LoVo (cell line): ENCODE measurements at regions not wholly inside any gene's neighbourhood (a gene's known extent, or its start where the extent isn't known, plus 50 kb on each side); places are given as distances from the start of the nearest gene placed in this dataset.
"Not testable (repeated sequence)": the region's sequence is repeated elsewhere in the genome, so short reads cannot be mapped to it uniquely, and the experiment has no call there.

ENCODE experiments used
- DNase-seq: peaks from one replicate; pipeline ENCODE4 v3.0.0-alpha.2; 2016; ENCODE audit warnings: low spot score

DNA sequence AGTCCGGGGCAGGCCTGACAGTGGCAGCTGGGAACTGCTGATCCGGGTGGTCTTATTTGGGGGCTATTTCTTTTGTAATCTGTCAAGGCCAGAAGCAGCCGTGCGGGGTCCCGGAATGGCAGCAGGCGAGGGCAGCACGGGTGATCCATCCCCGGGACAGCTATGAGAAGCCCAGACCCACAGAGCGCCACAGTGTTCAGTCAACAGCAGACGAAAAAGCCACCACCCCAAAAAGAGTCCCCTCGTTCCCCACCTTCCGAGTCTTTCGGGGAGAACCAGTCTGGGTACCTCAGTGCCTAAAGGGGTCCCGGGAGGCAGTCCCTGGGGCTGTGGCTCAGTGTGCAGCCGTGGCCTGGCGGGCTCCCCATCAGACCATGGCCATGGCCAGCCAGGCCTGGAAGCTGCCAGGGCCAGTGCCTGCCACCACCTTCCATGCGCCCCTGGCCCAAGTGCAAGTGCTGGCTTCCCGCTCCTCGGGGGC is 125.1 kb upstream of the KCTD7 start:
- no peak for DNase-seq

DNA sequence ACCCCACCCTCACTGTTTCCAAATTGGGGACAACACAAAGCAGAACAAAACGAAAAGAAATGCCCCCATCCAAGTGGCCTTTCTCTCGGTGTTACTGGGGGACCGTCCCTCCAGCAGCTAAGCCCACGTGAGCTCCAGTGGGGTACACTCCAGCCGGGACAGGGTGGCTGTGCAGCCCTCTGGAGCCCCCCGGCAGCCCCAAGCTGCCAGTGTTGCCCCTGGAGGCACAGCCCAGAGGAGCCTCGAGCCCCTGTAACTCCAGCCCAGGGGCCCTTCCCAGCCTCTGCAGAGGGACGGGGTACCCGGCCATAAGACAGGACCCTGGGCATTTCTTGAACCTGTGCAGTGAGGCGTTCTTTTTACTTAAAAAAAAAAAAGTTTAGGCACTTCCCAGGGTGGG is 124.5 kb upstream of the KCTD7 start:
- DNase-seq: no peak

DNA sequence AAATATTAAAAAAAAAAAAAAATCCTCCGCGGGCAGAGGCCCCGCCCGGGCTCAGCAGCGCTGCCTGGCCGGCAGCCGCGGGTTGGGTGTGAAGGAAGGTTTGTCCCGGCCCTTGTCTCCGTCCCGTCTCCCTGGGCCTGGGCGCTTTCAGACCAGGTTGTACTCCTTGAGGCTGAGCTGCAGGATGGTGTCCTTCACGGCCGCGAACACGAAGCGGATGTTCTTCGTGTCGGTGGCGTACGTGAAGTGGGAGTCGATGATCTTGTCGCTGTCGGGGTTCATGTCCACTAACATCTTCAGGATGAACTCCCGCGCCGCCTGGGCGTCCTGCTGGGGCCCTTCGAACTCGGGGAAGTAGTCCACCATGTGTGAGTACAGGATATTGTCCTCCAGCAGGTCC is 123.7 kb upstream of the KCTD7 start:
- no peak for DNase-seq

DNA sequence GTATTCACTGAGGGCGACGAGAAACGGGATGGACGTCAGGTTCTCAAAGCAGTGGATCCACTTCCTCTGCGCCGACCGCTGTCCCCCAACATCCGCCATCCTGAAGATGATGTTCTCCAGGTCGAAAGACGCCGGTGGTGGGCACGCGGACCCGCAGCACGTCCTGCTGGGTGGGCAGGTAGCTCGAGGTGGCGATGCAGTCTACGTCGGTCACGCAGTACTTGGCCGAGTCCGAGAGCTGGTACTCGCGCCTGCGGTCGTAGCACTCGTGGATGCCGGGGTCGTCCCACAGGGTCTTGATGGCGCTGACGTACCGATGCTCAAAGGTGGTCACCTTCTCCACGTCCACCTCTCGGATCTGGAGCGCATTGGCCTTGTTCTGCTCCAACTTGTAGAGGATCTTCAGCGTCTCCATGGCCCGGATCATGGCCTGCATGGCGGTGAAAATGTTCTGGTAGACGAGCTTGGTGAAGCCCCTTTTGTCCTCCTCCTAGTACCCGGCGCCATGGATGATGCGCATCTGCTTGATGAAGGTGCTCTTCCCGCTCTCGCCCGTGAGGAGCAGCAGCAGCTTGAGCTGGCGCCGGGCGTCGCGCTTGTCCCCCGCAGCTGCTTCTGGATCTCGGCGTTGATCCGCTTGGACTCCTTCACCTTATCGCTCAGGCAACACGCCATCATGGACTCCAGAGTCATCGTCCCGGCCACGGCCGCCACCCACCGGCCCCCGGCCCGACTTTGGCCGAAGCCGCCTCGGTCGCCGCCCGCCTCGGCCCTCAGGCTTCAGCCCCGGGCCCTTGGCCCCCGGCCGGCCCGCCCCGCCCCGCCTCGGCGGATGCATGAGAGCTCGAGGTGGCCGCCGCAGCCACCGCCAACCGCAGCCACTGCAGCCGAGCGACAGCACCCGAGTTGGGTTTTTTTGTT is 122.9 kb upstream of the KCTD7 start:
- DNase-seq: no peak

DNA sequence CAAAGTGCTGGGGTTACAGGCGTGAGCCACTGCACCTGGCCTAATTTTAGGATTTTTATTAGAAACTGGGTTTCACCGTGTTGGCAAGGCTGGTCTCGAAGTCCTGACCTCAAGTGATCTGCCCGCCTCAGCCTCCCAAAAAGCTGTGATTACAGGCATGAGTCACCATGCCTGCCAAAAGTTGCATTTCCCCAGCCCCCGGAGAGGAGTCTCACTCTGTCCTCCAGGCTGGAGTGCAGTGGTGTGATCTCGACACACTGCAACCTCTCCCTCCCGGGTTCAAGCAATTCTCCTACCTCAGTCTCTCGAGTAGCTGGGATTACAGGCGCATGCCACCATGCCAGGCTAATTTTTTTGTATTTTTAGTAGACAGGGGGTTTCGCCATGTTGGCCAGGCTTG is 122.0 kb upstream of the KCTD7 start:
- not testable (repeated sequence) for DNase-seq

DNA sequence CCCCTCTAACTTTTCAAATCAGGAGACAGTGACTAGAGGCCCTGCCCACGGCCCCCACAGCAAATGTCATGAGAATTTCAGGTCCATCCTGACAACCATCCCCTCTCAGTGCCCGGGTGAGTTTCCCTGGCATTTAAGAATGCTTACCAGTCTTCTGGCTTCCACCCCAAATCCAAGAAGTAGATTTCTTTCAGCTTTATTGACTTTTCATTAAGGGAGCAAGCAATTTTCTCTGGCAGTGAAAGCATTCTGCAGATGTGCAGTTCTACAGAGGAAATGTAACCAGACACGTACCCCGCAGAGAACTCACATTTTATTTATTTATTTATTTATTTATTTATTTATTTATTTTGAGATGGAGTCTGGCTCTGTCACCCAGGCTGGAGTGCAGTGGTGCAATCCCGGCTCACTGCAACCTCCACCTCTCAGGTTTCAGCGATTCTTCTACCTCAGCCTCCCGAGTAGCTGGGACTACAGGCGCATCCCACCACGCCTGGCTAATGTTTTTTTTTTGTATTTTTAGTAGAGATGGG is 120.9 kb upstream of the KCTD7 start:
- no peak for DNase-seq

DNA sequence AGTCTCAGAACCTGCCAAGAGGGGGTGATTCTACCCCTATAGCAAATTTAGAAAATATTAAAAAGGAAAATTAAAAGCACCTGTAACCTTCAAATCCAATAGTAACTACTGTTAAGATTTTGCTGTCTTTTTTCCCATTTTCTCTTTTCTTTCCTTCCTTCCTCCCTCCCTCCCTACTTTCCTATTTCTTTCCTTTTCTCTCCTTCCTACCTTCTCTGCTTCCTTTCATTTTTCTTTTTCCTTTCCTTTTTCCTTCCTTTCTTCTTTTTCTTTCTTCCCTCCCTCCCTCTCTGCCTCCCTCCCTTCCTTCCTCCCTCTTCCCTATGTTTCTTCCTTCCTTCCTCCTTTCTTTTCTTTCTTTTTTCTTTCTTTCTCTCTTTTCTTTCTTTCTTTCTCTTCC is 120.2 kb upstream of the KCTD7 start:
- DNase-seq: no peak

DNA sequence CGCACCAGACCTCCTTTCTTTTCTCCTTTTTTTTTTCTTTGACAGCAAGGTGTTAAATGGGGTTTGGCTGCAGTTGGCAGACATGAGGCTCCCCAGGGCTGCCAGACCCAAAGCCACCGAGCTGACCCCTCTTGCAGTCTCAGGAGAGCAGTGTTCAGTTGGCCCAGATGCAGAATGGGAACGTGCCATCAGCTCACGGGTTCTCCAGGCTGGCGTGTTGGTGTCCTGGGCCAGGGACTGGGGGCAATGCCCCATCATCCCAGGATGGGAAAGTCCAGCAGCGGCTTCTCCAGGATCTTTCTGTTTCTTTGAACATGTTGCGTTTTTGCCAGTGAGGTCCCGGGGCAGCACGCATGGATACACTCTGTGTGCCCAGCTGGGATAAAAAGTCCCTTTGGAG is 114.6 kb upstream of the KCTD7 start:
- DNase-seq: no peak

DNA sequence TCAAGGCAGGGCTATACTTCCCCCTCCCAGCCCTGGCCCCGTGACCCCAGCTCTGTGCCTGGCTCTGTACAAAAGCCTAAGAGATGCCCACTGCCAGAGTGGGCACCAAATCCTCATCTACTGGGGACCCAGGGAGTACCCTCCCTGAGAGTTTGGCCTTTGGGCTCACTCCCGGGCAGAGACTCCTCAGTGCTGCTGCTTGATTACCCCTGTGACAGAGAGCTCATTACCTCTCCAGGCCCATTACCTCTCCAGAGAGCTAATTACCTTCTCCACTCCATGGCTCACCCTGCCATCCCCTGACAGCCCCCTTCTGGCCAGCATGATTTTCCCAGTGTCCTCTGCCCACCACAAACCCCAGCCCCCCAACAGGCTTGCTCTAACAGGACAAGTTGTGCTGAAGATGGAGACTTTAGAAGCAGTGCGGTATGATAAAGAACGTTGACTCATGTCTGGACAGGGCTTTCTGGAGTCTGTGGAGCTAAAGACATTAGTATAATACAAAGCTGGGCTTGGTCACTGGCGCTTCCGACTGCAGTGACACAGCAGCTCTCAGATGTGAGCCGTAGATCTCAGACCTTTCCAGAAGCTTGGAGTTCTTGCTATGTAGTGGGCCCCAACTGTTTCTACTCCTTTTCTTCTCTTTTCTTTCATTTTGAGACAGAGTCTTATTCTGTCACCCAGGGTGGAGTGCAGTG is 111.3 kb upstream of the KCTD7 start:
- no peak for DNase-seq

DNA sequence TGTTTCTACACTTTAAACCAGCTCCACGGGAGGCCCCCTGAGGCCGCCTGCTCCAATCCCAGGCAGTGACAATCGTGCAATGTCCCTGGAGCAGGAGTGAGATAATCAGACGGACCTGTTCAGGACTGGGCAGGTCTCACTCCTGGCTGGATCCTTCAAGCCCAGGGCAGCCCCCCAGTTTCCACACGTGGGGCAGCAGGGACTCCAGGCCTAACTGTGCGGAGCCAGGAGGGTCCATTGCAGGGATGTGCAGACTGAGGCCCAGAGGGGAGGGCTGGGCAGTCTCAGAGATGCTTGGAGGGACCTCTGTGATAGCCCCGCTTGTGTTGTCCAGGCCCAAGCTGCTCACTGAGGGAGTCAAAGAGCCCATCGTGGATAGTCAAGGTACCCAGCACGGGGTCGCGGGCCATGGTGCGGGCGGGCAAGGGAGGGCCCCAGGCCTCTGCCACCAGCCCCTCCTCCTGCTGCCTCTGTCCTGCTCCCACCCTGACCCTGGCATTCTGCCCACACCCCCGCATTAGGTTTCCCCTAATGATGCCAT is 110.5 kb upstream of the KCTD7 start:
- no peak for DNase-seq

DNA sequence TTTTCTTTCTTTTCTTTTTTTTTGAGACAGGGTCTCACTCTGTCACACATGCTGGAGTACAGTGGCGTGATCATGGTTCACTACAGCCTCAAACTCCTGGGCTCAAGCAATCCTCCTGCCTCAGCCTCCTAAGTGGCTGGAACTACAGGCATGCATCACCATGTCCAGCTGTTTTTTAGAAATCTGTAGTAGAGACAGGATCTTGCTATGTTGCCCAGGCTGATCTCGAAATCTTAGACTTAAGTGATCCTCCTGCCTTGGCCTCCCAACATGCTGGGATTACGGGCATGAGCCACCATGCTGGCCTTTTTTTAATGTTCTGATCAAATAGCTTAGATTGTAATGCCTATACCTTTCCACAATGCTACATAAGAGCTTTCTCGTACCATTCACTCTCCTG is 107.0 kb upstream of the KCTD7 start:
- no peak for DNase-seq

DNA sequence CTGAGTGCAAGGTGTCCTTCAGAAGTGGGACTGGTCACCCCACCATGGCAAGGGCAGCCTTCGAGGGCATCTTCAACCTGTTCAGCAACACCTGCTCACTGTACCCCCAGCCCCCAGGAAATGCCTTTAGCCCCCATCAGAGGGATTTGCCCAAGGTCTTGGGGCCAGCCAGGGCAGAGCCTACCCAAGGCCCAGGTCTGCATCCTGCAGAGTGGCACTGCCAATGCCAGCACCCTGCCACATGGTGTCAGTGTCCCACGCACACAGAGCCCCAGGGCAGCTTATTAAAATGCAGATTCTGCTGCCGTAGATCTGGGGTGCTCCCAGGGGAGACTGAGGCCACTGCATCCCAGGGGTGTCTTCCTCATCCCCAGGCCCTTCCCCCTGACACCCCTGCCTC is 106.2 kb upstream of the KCTD7 start:
- peak; percentile 11 for DNase-seq

DNA sequence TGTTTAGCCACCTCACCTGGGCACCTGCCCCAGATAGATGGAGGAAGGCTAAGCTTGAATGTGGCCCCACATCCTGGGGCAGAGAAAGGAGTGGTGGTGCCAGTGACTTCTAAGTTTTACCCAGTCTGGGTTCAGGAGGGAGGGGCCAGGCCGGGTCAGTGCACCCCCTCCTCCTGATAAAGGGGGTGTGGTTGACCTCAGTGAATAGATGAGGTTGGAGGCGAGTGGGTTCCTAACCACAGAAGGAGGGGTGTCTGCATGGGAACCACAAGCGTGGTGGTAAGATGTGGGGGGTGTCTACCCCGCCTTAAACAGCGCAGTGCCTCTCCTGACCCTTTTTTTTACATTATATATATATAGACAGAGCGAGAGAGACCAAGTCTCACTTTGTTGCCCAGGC is 105.3 kb upstream of the KCTD7 start:
- DNase-seq: no peak

DNA sequence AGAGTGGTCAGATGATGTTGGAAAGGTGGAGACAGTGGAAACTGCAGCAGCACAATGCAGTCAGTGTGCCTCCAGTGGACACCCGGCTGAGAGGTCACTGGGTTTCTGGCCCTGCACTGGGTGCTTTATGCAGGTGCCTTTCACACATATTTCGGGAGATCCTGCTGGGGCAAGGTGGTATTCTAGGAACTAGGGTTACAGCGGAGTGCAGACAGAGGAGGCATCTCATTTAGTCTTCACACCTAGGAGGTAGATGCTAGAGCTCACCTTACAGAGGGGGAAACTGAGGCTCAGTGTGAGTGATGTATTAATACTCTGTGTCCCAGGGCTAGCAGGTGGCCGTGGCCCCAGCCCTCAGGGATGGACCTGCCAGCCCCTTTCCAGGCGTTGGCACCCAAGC is 103.9 kb upstream of the KCTD7 start:
- no peak for DNase-seq

DNA sequence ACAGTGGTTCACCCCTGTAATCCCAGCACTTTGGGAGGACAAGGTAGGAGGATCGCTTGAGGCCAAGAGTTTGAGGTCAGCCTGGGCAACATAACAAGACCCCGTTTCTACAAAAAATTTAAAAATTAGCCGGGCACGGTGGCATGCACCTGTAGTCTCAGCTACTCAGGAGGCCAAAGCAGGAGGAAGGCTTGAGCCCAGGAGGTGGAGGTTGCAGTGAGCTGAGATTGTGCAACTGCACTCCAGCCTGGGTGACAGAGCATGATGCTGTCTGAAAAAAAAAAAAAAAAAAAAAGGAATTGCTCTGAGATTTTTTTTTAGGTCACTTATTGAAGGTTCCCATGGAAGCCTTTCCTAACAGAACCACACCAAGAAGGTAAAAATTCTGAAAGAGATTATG is 101.9 kb upstream of the KCTD7 start:
- DNase-seq: not testable (repeated sequence)

DNA sequence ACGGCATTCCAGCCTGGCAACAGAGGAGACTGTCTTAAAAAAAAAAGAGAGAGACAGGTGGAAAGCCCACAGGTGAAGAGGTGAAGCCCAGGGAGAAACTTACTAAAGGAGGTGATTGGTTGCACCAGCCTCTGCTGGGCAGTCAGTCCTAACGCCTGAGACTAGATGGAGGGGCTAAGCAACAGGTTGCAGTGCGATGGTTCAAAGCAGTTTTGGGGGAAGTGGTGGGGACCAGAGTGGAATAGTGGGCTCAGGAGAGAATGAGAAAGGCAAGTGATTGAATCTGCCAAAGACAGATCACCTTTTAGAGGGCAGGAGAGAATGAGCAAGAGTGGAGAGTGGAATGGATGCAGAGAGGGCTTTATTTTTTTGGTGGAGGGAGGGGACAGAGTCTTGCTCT is 100.0 kb upstream of the KCTD7 start:
- no peak for DNase-seq

DNA sequence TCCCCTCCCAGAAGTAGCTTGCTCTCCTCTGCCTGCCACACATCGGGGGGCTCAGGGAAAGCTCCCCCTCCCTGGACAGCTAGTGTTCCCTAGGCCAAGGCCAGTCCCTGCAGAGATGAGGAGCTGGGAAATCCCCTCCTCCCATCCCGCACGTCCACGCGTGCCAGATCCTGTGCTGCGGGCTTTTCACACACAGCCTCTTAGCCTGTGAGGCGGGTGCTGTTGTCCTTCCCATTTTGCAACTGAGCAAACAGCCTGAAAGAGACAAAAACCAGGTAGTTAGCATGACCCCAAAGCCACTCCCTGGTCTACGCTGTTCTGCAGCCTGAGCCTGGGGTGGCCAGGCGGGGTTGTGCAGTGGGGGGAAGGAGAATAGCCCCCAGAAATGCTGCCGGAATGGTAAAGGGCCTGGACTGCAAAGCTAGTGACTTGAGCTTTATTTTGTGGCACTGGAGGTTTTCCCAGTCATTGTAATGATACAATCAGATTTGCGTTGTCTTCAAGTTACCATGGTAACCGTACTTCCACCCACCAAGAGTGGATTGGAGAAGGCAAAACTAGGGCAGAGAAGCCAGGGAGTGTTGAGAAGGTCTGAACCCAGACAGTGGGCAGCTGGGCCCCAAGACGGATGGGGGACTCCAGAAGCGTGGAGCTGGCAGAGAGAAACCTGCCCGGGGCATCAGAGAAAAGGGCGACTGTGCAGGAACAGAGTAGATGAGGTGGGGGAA is 98.6 kb upstream of the KCTD7 start:
- DNase-seq: no peak

DNA sequence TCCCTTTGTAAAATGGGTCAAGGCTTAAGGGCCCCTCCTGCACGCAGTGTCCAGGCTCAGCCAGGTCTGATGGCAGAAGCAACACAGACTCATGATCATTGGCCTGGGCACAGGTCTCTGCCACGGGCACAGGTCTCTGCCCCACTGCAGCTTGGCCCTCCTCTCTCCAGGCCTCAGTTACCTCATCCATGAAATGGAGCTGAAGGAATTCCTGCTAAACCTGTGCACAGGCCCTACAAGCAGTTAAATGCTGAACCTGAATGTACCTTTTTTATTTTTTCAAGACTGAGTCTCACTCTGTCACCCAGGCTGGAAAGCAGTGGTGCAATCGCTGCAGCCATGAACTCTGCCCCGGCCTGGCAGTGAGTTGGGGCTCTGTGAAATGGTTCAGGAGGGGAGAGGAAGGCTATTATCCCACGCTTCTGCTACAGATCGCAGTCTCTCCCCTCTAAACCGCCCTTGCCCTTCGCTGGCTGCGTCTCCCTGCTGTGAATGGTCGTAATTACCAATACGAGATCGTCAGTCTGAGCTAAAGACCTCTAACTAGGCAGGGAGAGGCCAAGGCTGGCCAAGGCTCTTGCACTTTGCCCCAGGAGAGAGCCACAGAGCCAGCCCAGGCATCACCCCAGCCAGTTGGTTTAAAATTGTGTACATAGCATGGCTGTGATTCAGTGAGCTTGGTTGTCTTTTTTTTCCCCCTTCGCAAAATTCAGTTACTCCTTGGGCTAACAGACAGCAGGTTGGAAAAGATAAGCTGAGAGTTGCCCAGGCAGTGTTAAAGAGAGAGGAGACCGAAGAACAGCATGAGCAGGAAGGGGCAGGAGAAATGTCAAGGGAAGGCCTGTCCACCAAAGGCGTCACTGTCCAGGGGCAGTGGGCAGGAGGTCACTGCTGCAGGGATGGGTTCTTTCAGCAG is 93.0 kb upstream of the KCTD7 start:
- no peak for DNase-seq

DNA sequence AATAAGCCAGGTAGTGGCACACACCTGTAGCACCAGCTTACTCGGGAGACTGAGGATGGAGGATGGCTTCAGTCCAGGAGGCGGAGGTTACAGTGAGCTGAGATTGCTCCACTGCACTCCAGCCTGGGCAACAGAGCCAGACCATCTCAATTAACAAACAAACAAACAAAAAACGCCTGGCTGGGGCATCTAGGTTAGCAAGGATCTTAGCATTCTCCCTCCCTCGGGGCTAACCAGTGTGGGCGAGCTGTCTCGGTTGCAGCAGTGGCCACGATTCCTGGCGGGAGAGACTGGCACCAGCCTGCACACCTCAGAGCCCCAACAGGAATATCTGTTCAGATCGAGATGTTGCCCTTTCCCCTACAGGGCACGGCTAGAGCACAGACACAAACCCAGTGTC is 91.3 kb upstream of the KCTD7 start:
- DNase-seq: no peak

DNA sequence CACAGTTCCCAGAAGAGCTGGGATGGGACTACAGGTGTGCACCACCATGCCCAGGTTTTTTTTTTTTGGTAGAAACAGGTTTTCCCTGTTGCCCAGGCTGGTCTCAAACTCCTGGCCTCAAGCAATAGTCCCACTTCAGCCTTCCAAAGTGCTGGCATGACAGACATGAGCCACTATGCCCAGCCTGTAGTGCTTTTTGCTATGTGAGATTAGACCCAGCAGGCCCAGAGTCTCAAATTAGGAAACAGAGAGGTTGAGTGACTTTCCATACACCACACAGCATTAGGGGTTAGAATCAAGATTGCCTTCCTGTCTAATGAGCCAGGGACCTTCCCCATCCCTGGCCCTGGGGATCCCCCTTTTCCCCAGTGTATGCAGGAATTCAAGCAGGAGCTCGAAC is 90.8 kb upstream of the KCTD7 start:
- no peak for DNase-seq

DNA sequence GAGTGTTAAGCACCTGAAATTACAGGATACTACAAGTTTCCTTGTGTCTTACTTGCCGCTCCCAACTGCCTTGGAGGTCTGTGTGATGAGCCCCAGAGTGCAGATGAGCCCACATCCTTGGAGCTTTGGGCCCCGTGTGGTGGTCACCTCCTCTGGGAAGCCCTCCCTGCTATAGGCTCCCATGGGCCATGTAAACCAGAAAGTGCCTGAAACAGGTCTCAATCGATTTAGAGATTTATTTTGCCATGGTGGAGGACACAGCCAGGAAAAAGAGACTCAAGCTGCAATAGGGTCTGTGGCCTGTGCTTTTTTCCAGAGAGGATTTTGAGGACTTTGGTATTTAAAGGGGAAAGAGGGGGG is 89.4 kb upstream of the KCTD7 start:
- DNase-seq: no peak
